ENCODE measurements at regions not wholly inside any gene's neighbourhood (a gene's known extent, or its start where the extent isn't known, plus 50 kb on each side); places are given as distances from the start of the nearest gene placed in this dataset.
"Not testable (repeated sequence)": the region's sequence is repeated elsewhere in the genome, so short reads cannot be mapped to it uniquely, and the experiment has no call there.

DNA sequence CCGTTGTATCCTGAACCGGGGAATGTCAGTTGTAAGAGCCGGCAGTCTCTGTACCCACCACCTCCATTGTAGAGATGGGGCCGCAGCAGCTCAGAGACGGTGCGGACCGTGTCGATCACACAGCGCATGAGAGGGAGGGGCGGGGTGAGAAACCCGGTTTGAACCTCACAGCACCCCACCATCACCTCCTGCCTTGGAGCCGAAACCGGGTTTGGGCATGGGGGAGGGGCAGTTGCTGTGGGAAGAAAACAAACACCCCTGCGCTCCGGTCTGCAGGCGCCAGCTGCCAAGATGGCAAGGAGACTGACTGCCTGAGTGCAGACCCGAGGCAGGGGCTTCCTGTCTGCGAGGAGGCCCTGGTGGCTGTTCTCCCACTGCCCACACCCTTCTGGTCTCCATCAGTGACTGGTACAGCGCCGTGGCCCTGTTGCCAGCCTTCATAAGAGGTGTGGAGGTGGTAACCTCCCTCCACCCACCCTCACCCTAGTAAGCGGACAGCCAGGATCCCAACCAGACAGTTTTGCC is 69.2 kb upstream of the SSBP3 start:
- no peak overlapping the region for H3K4me3 ChIP-seq (ENCODE audit: low read depth, low read length)
- TF ChIP-seq, protein P1, sequence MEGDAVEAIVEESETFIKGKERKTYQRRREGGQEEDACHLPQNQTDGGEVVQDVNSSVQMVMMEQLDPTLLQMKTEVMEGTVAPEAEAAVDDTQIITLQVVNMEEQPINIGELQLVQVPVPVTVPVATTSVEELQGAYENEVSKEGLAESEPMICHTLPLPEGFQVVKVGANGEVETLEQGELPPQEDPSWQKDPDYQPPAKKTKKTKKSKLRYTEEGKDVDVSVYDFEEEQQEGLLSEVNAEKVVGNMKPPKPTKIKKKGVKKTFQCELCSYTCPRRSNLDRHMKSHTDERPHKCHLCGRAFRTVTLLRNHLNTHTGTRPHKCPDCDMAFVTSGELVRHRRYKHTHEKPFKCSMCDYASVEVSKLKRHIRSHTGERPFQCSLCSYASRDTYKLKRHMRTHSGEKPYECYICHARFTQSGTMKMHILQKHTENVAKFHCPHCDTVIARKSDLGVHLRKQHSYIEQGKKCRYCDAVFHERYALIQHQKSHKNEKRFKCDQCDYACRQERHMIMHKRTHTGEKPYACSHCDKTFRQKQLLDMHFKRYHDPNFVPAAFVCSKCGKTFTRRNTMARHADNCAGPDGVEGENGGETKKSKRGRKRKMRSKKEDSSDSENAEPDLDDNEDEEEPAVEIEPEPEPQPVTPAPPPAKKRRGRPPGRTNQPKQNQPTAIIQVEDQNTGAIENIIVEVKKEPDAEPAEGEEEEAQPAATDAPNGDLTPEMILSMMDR (IDR thresholded peaks at IDR 0.05; ENCODE audit: insufficient read depth, low read depth, low read length) = no peak
- DNase-seq (ENCODE audit: low read depth) = no peak

DNA sequence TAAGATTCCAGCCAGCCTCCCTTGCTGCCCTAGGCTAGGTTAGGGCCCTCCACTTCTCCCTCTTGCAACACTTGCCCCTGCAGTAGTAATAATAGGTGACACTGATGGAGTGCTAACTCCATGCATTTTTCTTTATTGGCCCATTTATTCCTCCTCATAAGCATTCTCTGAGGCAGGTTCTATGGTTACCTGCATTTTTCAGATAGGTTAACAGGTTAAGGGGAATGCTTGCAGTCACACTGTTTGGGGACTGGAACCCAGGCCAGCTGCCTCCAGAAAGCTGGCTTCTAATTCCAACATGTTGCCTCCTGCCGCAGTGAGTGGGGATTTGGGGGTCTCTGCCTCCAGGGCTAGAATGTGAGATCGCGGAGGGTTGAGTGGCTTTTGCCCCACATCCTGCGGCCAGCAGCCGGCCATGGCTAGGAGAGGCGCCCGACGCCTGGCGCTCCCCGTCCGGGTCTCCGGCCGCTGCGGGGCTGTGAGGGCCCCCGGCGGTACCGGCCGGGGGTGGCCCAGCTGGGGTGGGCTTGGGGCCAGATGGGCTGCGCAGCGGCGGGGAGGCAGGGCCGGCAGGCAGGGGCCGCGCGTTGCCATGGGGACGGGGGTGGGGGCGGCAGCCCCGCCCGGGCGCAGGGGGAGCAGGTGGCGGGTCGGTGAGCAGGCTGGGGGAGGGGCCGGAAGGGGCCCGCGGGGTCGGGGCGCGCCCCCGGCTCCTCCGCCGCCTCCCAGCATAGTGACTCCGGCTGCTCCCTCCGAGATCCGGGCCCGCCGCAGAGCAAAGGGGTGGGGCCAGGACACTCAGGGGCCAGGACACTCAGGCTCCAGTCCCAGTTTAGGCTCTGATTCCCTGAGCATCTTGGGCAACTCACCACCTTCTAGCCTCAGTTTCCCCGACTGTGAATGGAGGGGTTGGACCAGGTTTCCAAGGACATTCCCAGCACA is 68.4 kb upstream of the SSBP3 start:
- TF ChIP-seq, protein P1 (IDR thresholded peaks at IDR 0.05; ENCODE audit: insufficient read depth, low read depth, low read length) = no peak
- H3K4me3 ChIP-seq (ENCODE audit: low read depth, low read length) = peak overlapping the region; percentile 15
- DNase-seq (ENCODE audit: low read depth) = no peak

DNA sequence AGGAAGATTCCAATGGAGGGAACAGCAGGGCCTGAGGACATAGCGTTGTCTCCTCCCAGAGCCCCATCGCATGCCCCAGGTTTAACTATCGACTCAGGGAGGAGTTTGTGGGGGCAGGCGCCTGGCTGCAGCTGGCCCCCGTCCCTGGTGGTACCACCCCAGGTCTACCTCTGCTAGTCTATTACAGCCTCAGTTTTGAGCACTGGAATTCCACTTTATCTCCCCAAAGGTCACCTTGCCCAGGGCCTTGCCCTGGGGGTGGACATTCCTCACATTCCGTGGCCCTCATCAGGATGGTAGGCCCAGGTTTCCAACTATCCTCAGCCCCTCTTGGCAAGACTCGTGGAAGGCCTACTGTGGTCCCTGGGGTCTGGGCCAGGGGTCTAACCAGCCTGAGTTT is 65.4 kb upstream of the SSBP3 start:
- no peak for DNase-seq (ENCODE audit: low read depth)
- TF ChIP-seq, protein P1 (IDR thresholded peaks at IDR 0.05; ENCODE audit: insufficient read depth, low read depth, low read length) = no peak
- H3K4me3 ChIP-seq (ENCODE audit: low read depth, low read length) = no peak overlapping the region

DNA sequence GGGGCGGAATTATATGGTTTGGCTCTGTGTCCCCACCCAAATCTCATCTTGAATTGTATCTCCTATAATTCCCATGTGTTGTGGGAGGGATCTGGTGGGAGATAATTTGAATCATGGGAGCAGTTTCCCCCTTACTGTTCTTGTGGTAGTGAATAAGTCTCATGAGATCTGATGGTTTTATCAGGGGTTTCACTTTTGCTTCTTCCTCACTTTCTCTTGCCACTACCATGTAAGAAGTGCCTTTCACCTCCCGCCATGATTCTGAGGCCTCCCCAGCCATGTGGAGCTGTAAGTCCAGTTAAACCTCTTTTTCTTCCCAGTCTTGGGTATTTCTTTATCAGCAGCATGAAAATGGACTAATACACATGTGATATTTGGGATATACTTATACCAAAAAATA is 63.2 kb upstream of the SSBP3 start:
- not testable (repeated sequence) for DNase-seq (ENCODE audit: low read depth); H3K4me3 ChIP-seq (ENCODE audit: low read depth, low read length)

DNA sequence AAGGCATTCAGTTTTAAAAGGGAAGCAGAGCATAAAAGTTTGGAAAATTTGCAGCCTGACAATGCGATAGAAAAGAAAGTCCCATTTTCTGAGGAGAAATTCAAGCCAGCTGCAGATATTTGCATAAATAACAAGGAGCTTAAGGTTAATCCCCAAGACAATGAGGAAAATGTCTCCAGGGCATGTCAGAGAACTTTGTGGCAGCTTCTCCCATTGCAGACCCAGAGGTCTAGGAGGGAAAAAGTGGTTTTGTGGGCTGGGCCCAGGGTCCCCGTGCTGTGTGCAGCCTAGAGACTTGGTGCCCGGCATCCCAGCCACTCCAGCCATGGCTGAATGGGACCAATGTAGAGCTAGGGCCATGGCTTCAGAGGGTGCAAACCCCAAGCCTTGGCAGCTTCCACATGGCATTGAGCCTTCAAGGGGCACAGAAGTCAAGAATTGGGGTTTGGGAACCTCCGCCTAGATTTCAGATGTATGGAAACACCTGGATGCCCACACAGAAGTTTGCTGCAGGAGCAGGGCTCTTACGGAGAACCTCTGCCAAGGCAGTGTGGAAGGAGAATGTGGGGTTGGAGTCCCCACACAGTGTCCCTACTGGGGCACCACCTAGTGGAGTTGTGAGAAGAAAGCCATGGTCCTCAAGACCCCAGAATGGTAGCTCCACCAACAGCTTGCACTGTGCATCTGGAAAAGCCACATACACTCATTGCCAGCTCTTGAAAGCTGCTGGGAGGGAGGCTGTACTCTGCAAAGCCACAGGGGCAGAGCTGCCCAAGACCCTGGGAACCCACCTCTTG is 62.3 kb upstream of the SSBP3 start:
- not testable (repeated sequence) for H3K4me3 ChIP-seq (ENCODE audit: low read depth, low read length); DNase-seq (ENCODE audit: low read depth)
- TF ChIP-seq, protein P1 (IDR thresholded peaks at IDR 0.05; ENCODE audit: insufficient read depth, low read depth, low read length) = peak; percentile 19

DNA sequence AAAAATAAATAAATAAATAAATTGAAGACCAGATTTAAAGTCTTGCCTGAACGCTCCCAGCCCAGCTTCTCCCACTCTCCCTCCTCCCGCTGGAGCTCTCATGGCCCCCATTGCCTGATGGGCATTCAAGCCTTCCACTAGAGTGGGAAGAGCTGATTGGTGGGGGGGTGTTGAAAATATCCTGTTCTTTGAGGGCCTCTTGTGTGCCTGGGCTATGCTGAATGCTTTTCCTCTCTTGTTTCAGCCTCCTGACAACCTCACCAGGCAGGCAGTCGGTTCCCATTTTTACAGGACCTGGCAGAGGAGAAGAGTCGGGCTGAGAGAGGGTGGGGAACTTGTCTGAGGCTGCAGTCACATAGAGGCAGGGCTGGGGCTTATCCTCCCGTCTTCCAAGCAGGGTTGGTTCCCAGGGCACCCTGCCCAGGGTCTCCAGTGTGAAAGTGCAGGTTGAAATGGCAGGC is 59.2 kb upstream of the SSBP3 start:
- TF ChIP-seq, protein P1 (IDR thresholded peaks at IDR 0.05; ENCODE audit: insufficient read depth, low read depth, low read length) = no peak
- DNase-seq (ENCODE audit: low read depth) = no peak

More for the DNA sequence above, 59.2 kb upstream of the SSBP3 start:
- H3K4me3 ChIP-seq (ENCODE audit: low read depth, low read length) = no peak overlapping the region

Data from fibroblast of villous mesenchyme (primary cell).